H1 (cell line): ENCODE measurements at regions not wholly inside any gene's neighbourhood (a gene's known extent, or its start where the extent isn't known, plus 50 kb on each side); places are given as distances from the start of the nearest gene placed in this dataset.

Experiments
- CTCF ChIA-PET: fragments of 300-600 bp; sonication (Branson Sonifier 250); formaldehyde crosslinking; loops from one replicate; lab custom pipeline; 2021; ENCODE audit not compliant: partially characterized antibody; lab: Charles Lee
- POLR2A ChIA-PET: fragments of 300-600 bp; sonication (Branson Sonifier 250); formaldehyde crosslinking; loops from one replicate; lab custom pipeline; 2021; ENCODE audit warnings: inconsistent platforms; ENCODE audit not compliant: partially characterized antibody; lab: Charles Lee
- DNase-seq, 2 experiments: peaks; one replicate each; pipeline versions ENCODE4 v3.0.0 to v3.0.0-alpha.2; 2010 to 2022; ENCODE audit warnings: low spot score in 2 of 2, low read depth in 1 of 2, mixed read lengths in 1 of 2
- FAIRE-seq: peaks from 2 replicates; lab custom pipeline; 2011; peaks lifted over from hg19 to GRCh38; lab: Jason Lieb, UNC
- H2AFZ ChIP-seq: 2 replicates; pipeline ENCODE4 v1.8.1; 2012; ENCODE audit warnings: low read length, inconsistent platforms
- H2AK5ac ChIP-seq: 2 replicates; pipeline ENCODE4 v1.6.1; 2013; ENCODE audit warnings: low read depth, low read length
- H2BK120ac ChIP-seq: replicated peaks from 2 replicates; pipeline ENCODE3; 2013; ENCODE audit warnings: low read depth, low read length, inconsistent platforms
- H2BK12ac ChIP-seq: 2 replicates; pipeline ENCODE4 v1.6.1; 2013; ENCODE audit warnings: low read depth, low read length
- H2BK15ac ChIP-seq: 2 replicates; pipeline ENCODE4 v1.6.1; 2013; ENCODE audit warnings: low read length
- H2BK20ac ChIP-seq: 2 replicates; pipeline ENCODE4 v1.6.1; 2013; ENCODE audit warnings: low read length
- H2BK5ac ChIP-seq: 2 replicates; pipeline ENCODE4 v1.6.1; 2013; ENCODE audit warnings: low read depth, low read length
- H3K14ac ChIP-seq: 2 replicates; pipeline ENCODE4 v1.6.1; 2013; ENCODE audit warnings: inconsistent platforms; ENCODE audit not compliant: insufficient read length
- H3K18ac ChIP-seq: 2 replicates; pipeline ENCODE4 v1.6.1; 2013; ENCODE audit warnings: low read length; ENCODE audit errors: extremely low read depth
- H3K23ac ChIP-seq: 2 replicates; pipeline ENCODE4 v1.6.1; 2013; ENCODE audit warnings: inconsistent platforms; ENCODE audit not compliant: insufficient read length
- H3K23me2 ChIP-seq: 2 replicates; pipeline ENCODE4 v1.6.1; 2013; ENCODE audit warnings: low read depth, low read length
- H3K27ac ChIP-seq: 2 replicates; pipeline ENCODE4 v1.6.1; 2011; ENCODE audit warnings: low read depth, low read length, inconsistent platforms
- H3K27me3 ChIP-seq, 4 experiments: replicated peaks in 1 of 4; 1 replicate in 1 of 4; 2 replicates in 3 of 4; pipeline versions ENCODE4 v1.6.1 to v1.8.1; 2011 to 2013; ENCODE audit warnings: low read length in 3 of 4, mild to moderate bottlenecking in 3 of 4, inconsistent platforms in 2 of 4, mixed read lengths in 2 of 4, moderate library complexity in 1 of 4; ENCODE audit not compliant: control insufficient read depth in 3 of 4, insufficient read depth in 3 of 4; ENCODE audit errors: extremely low read depth in 1 of 4
- H3K36me3 ChIP-seq, 4 experiments: 2 replicates each; pipeline versions ENCODE4 v1.6.1 to v1.8.1; 2011 to 2013; ENCODE audit warnings: mild to moderate bottlenecking in 4 of 4, low read length in 3 of 4, moderate library complexity in 2 of 4, control low read depth in 1 of 4, inconsistent platforms in 1 of 4; ENCODE audit not compliant: insufficient read depth in 4 of 4, control insufficient read depth in 2 of 4
- H3K4ac ChIP-seq: replicated peaks from 2 replicates; pipeline ENCODE3; 2013; ENCODE audit warnings: low read length, low read depth, mixed read lengths, inconsistent platforms; ENCODE audit not compliant: insufficient read length
- H3K4me1 ChIP-seq, 4 experiments: replicated peaks in 1 of 4; 1 replicate in 1 of 4; 2 replicates in 3 of 4; pipeline versions ENCODE4 v1.6.1 to v1.8.1; 2011 to 2013; ENCODE audit warnings: low read length in 3 of 4, inconsistent platforms in 2 of 4, mixed read lengths in 1 of 4; ENCODE audit not compliant: insufficient read depth in 4 of 4, control insufficient read depth in 3 of 4
- H3K4me2 ChIP-seq, 2 experiments: 2 replicates each; pipeline versions ENCODE4 v1.6.1 to v1.8.1; 2011 to 2013; ENCODE audit warnings: low read depth in 2 of 2, low read length in 2 of 2, control low read depth in 1 of 2, inconsistent platforms in 1 of 2, mild to moderate bottlenecking in 1 of 2; ENCODE audit not compliant: insufficient read depth in 1 of 2
- H3K4me3 ChIP-seq, 4 experiments: fragments of 200-600, 300-600 bp in 1 of 4; sonication (generic), shearing (Covaris generic), sonication (Bioruptor Twin) in 1 of 4; 2 replicates each; pipeline versions ENCODE4 v1.5.1 to v1.8.1; 2011 to 2016; ENCODE audit warnings: low read length in 4 of 4, low read depth in 3 of 4, control low read depth in 2 of 4, inconsistent platforms in 2 of 4, mild to moderate bottlenecking in 2 of 4, mixed read lengths in 1 of 4, moderate library complexity in 1 of 4; ENCODE audit not compliant: insufficient read depth in 2 of 4; ENCODE audit errors: extremely low read depth in 1 of 4
- H3K56ac ChIP-seq: replicated peaks from 2 replicates; pipeline ENCODE3; 2013; ENCODE audit warnings: low read depth, mild to moderate bottlenecking, mixed read lengths, low read length, inconsistent platforms; ENCODE audit not compliant: insufficient read length
- H3K79me1 ChIP-seq: 2 replicates; pipeline ENCODE4 v1.6.1; 2013; ENCODE audit warnings: low read depth, low read length, control low read depth
- H3K79me2 ChIP-seq, 2 experiments: 2 replicates each; pipeline versions ENCODE4 v1.6.1 to v1.8.1; 2012 to 2013; ENCODE audit warnings: low read length in 2 of 2, mild to moderate bottlenecking in 2 of 2, inconsistent platforms in 1 of 2; ENCODE audit not compliant: insufficient read depth in 2 of 2, control insufficient read depth in 1 of 2
- H3K9ac ChIP-seq, 4 experiments: replicated peaks in 1 of 4; 1 replicate in 1 of 4; 2 replicates in 3 of 4; pipeline versions ENCODE4 v1.6.1 to v1.8.1; 2011 to 2013; ENCODE audit warnings: low read depth in 3 of 4, low read length in 3 of 4, control low read depth in 2 of 4, mild to moderate bottlenecking in 2 of 4, moderate library complexity in 2 of 4, inconsistent platforms in 1 of 4; ENCODE audit errors: extremely low read depth in 1 of 4
- H3K9me3 ChIP-seq, 2 experiments: 2 replicates each; pipeline versions ENCODE4 v1.6.1 to v1.8.1; 2012 to 2013; ENCODE audit warnings: mild to moderate bottlenecking in 2 of 2, moderate library complexity in 2 of 2, control low read depth in 1 of 2, inconsistent platforms in 1 of 2, low read depth in 1 of 2, low read length in 1 of 2, mixed read lengths in 1 of 2; ENCODE audit not compliant: insufficient read depth in 2 of 2
- H4K20me1 ChIP-seq, 2 experiments: replicated peaks in 1 of 2; 2 replicates each; pipeline versions ENCODE3 to v1.8.1; 2011 to 2013; ENCODE audit warnings: inconsistent platforms in 2 of 2, low read length in 2 of 2, mild to moderate bottlenecking in 1 of 2; ENCODE audit not compliant: insufficient read depth in 2 of 2, control insufficient read depth in 1 of 2
- H4K5ac ChIP-seq: 2 replicates; pipeline ENCODE4 v1.6.1; 2013; ENCODE audit warnings: low read length, low read depth, mixed read lengths, inconsistent platforms; ENCODE audit not compliant: insufficient read length
- H4K8ac ChIP-seq: 2 replicates; pipeline ENCODE4 v1.8.0; 2013; ENCODE audit warnings: mild to moderate bottlenecking, moderate library complexity, low read length, inconsistent platforms; ENCODE audit not compliant: insufficient read depth; ENCODE audit errors: extremely low read depth
- H4K91ac ChIP-seq: replicated peaks from 2 replicates; pipeline ENCODE3; 2013; ENCODE audit warnings: low read length, mixed read lengths, inconsistent platforms; ENCODE audit not compliant: insufficient read length
- ATF2 ChIP-seq: IDR thresholded peaks from 2 replicates; pipeline ENCODE4 v1.6.1; 2012; ENCODE audit warnings: low read length, inconsistent platforms
- BACH1 ChIP-seq: IDR thresholded peaks from 2 replicates; pipeline ENCODE4 v1.6.1; 2012; ENCODE audit warnings: low read length, improper control_type of control experiment
- BRCA1 ChIP-seq: IDR thresholded peaks from 2 replicates; pipeline ENCODE4 v1.6.1; 2012; ENCODE audit warnings: low read depth, low read length, improper control_type of control experiment
- CBX5 ChIP-seq: fragments of 300-800, 300-1000 bp; sonication (generic); IDR thresholded peaks from 2 replicates; pipeline ENCODE4 v1.7.1; 2016; ENCODE audit warnings: antibody characterized with exemption, low read length, low read depth
- EZH2 ChIP-seq: fragments of 200-600 bp; sonication (generic); IDR thresholded peaks from 2 replicates; pipeline ENCODE4 v1.7.1; 2012; ENCODE audit warnings: low read depth, mild to moderate bottlenecking, moderate library complexity, low read length, inconsistent platforms; ENCODE audit not compliant: severe bottlenecking
- HDAC2 ChIP-seq, 2 experiments: fragments of 300-600 bp in 1 of 2; sonication (generic) in 1 of 2; IDR thresholded peaks; 2 replicates each; pipeline ENCODE4 v1.6.1; 2011 to 2012; ENCODE audit warnings: low read depth in 2 of 2, low read length in 2 of 2, mild to moderate bottlenecking in 2 of 2, moderate library complexity in 2 of 2, borderline replicate concordance in 1 of 2, inconsistent platforms in 1 of 2
- HDAC6 ChIP-seq: IDR thresholded peaks from one replicate; pipeline ENCODE4 v1.7.1; 2012; ENCODE audit warnings: low read depth, mild to moderate bottlenecking, inconsistent platforms, low read length, moderate library complexity
- KDM5A ChIP-seq: fragments of 200-600 bp; IDR thresholded peaks from 2 replicates; pipeline ENCODE4 v1.7.1; 2012; ENCODE audit warnings: mild to moderate bottlenecking, low read length, inconsistent platforms, mixed read lengths
- POLR2AphosphoS5 ChIP-seq: IDR thresholded peaks from 2 replicates; pipeline ENCODE4 v1.6.1; 2011; ENCODE audit warnings: low read depth, low read length
- RBBP5 ChIP-seq: IDR thresholded peaks from 2 replicates; pipeline ENCODE4 v1.7.1; 2012; ENCODE audit warnings: low read depth, mild to moderate bottlenecking, inconsistent platforms, low read length, moderate library complexity, borderline replicate concordance
- SAP30 ChIP-seq: fragments of 300-600 bp; sonication (generic); IDR thresholded peaks from 2 replicates; pipeline ENCODE4 v1.7.1; 2012; ENCODE audit warnings: low read length, moderate library complexity, mild to moderate bottlenecking, inconsistent platforms; ENCODE audit not compliant: insufficient read depth, insufficient replicate concordance
- YY1 ChIP-seq: IDR thresholded peaks from 2 replicates; pipeline ENCODE4 v1.6.1; 2011; ENCODE audit warnings: low read depth, mild to moderate bottlenecking, low read length
- WGBS, 2 experiments: shearing (Covaris generic) in 1 of 2; methylation state at CpG; one replicate each; pipeline versions ENCODE4 v1.1.6 to v1.1.7; 2013 to 2015; ENCODE audit warnings: low lambda C conversion rate in 2 of 2, mixed read lengths in 2 of 2, inconsistent platforms in 1 of 2, low coverage in 1 of 2, missing lambda C conversion rate in 1 of 2; ENCODE audit not compliant: insufficient replicate concordance in 2 of 2, insufficient coverage in 1 of 2, insufficient read length in 1 of 2; ENCODE audit errors: extremely low coverage in 1 of 2, missing lambda C conversion rate in 1 of 2; 5-methylcytosine and 5-hydroxymethylcytosine counted together

DNA sequence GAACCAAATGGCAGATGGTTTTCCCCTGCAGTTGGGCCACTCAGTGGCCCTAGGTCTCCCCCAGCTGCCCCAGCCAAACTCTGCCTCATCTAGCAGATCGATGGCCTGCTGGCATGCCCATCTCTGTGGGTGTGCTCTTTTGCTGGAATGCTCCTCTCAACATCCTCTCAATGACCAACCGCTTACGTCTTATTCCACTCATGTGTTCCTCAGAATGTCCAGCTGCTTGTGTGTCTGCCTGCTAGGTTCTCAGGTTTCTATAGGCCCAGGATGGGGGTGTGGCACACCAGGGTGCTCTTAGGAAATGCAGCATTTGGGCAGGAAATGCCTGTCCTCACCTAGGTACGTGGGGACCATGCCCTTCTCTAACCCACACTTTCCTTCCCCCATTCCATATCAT is 509.9 kb upstream of the SYNCRIP start:
- no peak overlapping the region for H2BK15ac ChIP-seq
- no peak overlapping the region for H4K8ac ChIP-seq
- H3K23me2 ChIP-seq = 0 out of 2 replicates have a peak, but pooled peaks cover 1% of the 10 kb centered on the region
- POLR2A ChIA-PET = no interaction called here
- no peak overlapping the region for H3K4ac ChIP-seq
- H3K79me1 ChIP-seq = no peaks in the 10 kb centered on the region
- 70% methylated on average over 4 of the region's 4 CpGs; no CpG with 5 or more reads in 1 of the 2 experiments for WGBS, 2 experiments
- H3K9ac ChIP-seq = no peak overlapping the region
- TF ChIP-seq RBBP5 = no peak
- no peak for TF ChIP-seq BACH1
- TF ChIP-seq HDAC6 = no peak
- TF ChIP-seq EZH2 = no peak
- no peak for TF ChIP-seq POLR2AphosphoS5
- no peak for TF ChIP-seq BRCA1
- TF ChIP-seq ATF2 = no peak
- TF ChIP-seq CBX5 = no peak
- no peak for TF ChIP-seq SAP30
- TF ChIP-seq YY1 = no peak
- no peak for TF ChIP-seq KDM5A
- TF ChIP-seq HDAC2 (IDR thresholded peaks at IDR 0.05; ENCODE audit: borderline replicate concordance in 1 of 2, low read depth in 2 of 2, low read length in 2 of 2) = no peak
- H3K27ac ChIP-seq = no peak overlapping the region
- no peak overlapping the region for H3K14ac ChIP-seq
- H3K18ac ChIP-seq = no peak overlapping the region
- no peak overlapping the region for H4K91ac ChIP-seq
- no peak overlapping the region for H3K4me3 ChIP-seq
- H2AK5ac ChIP-seq = no peak overlapping the region
- no peak overlapping the region for H3K4me2 ChIP-seq
- H3K56ac ChIP-seq = no peak overlapping the region
- H2BK12ac ChIP-seq = no peak overlapping the region
- no peaks in the 10 kb centered on the region for H3K9me3 ChIP-seq
- no peak overlapping the region for H2BK20ac ChIP-seq
- no peak overlapping the region for H4K5ac ChIP-seq
- CTCF ChIA-PET = interaction anchor here (0.6 kb wide), 1 partner anchor 67 kb away, joined by 3 read pairs; no protein-coding TSS in a partner anchor
- DNase-seq = no peak
- 0 out of 2 replicates have a peak overlapping the region, but pooled peaks have one; percentile 11 for H2AFZ ChIP-seq
- no peaks in the 10 kb centered on the region for H3K36me3 ChIP-seq
- H3K79me2 ChIP-seq = no peaks in the 10 kb centered on the region
- H3K27me3 ChIP-seq = no peaks in the 10 kb centered on the region
- peaks cover 0 to 1% of the 10 kb centered on the region in 2 experiments for H4K20me1 ChIP-seq
- peaks cover 0 to 8% (median 0%) of the 10 kb centered on the region in 4 experiments; a peak in 2 of 7 replicates for H3K4me1 ChIP-seq
- no peak overlapping the region for H2BK5ac ChIP-seq
- H2BK120ac ChIP-seq = no peak overlapping the region
- H3K23ac ChIP-seq = no peak overlapping the region
- FAIRE-seq = no peak
